Ovary (tissue), 3 donors: ENCODE measurements at regions not wholly inside any gene's neighbourhood (a gene's known extent, or its start where the extent isn't known, plus 50 kb on each side); places are given as distances from the start of the nearest gene placed in this dataset.

Source experiments
- POLR2A ChIP-seq: fragments of 450-650 bp; IDR thresholded peaks from one replicate; pipeline ENCODE4 v1.6.1; 2017; ENCODE audit warnings: antibody characterized with exemption, mild to moderate bottlenecking, moderate library complexity
- TF ChIP-seq, protein P1 (sequence below), 3 donors: fragments of 450-650 bp in 2 of 3; fragments of 200-600 bp in 1 of 3; IDR thresholded peaks; one replicate each; pipeline versions ENCODE4 v1.5.1 to v1.8.0; 2016 to 2022; ENCODE audit warnings: antibody characterized with exemption in 3 of 3, mild to moderate bottlenecking in 1 of 3
- donor health status: DM: no; HTN: no; CAD: no.

DNA sequence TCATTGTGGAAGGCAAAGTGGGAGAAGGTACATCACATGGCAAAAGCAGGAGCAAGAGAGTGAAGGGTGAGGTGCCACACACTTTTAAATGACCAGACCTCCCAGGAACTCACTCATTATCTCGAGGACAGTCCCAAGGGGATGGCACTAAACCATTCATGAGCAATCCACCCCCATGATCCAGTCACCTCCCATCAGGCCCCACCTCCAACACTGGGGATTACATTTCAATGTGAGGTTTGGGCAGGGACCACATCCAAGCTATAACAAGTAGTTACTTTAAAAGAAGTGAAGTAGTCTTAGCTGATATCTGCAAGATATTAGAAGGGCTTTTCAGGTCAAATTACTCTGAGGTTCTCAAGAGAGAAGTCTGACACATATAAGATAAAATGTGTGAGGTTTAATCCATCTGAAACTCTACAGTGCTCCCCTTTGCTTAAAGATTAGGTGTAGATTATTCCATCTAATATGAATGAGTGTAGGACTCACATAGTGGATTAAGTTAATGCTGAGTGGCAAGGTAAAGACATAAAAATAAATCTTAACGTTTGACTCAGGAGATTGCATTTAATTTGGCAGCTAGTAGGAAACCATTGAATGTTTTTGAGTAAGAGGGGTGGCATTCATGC, 130.8 kb downstream of the TMX1 start:
- TF ChIP-seq, protein P1, sequence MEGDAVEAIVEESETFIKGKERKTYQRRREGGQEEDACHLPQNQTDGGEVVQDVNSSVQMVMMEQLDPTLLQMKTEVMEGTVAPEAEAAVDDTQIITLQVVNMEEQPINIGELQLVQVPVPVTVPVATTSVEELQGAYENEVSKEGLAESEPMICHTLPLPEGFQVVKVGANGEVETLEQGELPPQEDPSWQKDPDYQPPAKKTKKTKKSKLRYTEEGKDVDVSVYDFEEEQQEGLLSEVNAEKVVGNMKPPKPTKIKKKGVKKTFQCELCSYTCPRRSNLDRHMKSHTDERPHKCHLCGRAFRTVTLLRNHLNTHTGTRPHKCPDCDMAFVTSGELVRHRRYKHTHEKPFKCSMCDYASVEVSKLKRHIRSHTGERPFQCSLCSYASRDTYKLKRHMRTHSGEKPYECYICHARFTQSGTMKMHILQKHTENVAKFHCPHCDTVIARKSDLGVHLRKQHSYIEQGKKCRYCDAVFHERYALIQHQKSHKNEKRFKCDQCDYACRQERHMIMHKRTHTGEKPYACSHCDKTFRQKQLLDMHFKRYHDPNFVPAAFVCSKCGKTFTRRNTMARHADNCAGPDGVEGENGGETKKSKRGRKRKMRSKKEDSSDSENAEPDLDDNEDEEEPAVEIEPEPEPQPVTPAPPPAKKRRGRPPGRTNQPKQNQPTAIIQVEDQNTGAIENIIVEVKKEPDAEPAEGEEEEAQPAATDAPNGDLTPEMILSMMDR (IDR thresholded peaks at IDR 0.05), result no peak
- no peak for TF ChIP-seq POLR2A
